PC-9 (cell line): ENCODE measurements at regions not wholly inside any gene's neighbourhood (a gene's known extent, or its start where the extent isn't known, plus 50 kb on each side); places are given as distances from the start of the nearest gene placed in this dataset.

Source experiments
- EZH2 ChIP-seq: fragments of 200-600 bp; sonication (generic); IDR thresholded peaks from 2 replicates; pipeline ENCODE4 v1.8.0; 2017; ENCODE audit warnings: antibody characterized with exemption, low read depth
- TF ChIP-seq, protein P1 (sequence below): fragments of 200-600 bp; sonication (generic); conservative IDR thresholded peaks from 2 replicates; pipeline ENCODE4 v1.6.1; 2017; ENCODE audit warnings: mixed run types, antibody characterized with exemption, mild to moderate bottlenecking, moderate library complexity

DNA sequence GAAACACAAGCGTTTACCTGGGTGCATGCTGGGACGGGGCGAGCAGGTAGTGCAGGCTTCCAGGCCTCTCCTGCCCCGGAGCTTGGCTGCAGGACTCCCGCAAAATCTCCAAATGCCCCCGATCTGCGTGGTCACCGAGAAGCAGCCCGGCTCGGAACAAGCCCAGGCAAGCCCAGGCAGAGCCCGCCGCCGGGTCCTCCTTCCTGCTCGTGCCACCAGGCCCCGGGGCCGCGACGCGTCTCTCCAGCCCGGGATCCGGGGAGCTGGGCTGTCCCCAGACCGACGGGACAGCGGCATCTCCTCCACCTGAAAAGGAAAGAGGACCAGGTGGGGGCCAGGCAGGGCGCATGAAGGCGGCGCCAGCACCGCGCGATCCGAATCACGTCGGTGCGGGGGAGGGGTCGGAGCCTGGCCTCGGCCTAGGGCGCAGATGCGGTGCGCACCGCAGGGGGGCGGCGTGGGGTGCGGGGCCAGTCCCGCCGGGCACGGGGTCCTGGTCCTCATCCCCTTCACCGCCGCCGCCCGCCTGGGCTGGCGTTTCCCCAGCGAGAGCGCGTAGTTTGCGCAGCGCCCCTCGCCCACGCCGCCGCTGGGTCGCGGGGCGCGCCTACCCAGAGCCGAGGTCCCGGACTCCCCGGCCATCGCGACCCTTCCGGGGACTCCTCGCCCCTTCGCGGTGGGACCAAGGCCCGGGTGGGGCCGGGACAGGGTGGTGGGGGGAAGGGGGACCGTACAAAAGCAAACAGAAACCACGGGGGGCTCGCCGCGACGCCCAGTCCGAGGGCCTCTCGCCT, 52.4 kb upstream of the H6PD start:
- TF ChIP-seq, protein P1, sequence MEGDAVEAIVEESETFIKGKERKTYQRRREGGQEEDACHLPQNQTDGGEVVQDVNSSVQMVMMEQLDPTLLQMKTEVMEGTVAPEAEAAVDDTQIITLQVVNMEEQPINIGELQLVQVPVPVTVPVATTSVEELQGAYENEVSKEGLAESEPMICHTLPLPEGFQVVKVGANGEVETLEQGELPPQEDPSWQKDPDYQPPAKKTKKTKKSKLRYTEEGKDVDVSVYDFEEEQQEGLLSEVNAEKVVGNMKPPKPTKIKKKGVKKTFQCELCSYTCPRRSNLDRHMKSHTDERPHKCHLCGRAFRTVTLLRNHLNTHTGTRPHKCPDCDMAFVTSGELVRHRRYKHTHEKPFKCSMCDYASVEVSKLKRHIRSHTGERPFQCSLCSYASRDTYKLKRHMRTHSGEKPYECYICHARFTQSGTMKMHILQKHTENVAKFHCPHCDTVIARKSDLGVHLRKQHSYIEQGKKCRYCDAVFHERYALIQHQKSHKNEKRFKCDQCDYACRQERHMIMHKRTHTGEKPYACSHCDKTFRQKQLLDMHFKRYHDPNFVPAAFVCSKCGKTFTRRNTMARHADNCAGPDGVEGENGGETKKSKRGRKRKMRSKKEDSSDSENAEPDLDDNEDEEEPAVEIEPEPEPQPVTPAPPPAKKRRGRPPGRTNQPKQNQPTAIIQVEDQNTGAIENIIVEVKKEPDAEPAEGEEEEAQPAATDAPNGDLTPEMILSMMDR: no peak
- no peak for TF ChIP-seq EZH2
